ENCODE measurements at regions not wholly inside any gene's neighbourhood (a gene's known extent, or its start where the extent isn't known, plus 50 kb on each side); places are given as distances from the start of the nearest gene placed in this dataset.

DNA sequence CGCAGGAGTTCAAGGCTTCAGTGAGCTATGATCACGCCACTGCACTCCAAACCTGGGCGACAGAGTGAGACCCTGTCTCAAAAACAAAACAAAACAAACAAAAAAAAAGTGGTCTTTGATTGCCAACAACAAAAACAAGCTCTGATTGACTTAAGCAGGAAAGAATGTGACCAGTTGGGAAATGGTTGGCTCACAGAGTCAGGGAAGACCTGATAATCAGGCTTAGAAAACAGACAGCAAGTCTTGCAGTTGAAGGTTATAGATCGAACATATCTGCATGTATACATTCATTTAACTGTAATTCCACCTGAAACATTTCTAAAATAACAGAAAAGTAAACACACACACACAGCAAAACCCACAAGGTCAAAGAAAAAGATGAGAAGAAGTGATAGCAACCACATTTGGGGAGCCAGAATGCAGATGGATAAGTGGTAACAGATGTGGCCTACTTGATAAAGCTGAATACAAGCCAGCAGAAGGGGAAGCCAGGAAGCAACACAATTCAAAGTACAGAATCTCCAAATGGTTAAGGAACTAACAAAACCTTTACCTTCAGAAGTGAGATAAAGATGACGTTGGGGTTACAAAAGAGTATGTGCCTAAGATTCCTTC lies 699.9 kb upstream of the ZNF385D start:
- TF ChIP-seq POLR2AphosphoS5 (IDR thresholded peaks at IDR 0.05) = no peak
- TF ChIP-seq, protein P1, sequence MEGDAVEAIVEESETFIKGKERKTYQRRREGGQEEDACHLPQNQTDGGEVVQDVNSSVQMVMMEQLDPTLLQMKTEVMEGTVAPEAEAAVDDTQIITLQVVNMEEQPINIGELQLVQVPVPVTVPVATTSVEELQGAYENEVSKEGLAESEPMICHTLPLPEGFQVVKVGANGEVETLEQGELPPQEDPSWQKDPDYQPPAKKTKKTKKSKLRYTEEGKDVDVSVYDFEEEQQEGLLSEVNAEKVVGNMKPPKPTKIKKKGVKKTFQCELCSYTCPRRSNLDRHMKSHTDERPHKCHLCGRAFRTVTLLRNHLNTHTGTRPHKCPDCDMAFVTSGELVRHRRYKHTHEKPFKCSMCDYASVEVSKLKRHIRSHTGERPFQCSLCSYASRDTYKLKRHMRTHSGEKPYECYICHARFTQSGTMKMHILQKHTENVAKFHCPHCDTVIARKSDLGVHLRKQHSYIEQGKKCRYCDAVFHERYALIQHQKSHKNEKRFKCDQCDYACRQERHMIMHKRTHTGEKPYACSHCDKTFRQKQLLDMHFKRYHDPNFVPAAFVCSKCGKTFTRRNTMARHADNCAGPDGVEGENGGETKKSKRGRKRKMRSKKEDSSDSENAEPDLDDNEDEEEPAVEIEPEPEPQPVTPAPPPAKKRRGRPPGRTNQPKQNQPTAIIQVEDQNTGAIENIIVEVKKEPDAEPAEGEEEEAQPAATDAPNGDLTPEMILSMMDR (IDR thresholded peaks at IDR 0.05) = no peak

All from stomach (tissue), 4 donors.